Esophagus muscularis mucosa (tissue), 4 donors: ENCODE measurements at regions not wholly inside any gene's neighbourhood (a gene's known extent, or its start where the extent isn't known, plus 50 kb on each side); places are given as distances from the start of the nearest gene placed in this dataset.

Experiments used
- DNase-seq: peaks from one replicate; pipeline ENCODE4 v3.0.0-alpha.2; 2017; ENCODE audit errors: extremely low spot score
- H3K27ac ChIP-seq, 4 donors: fragments of 200-600 bp; sonication (generic); replicated peaks in 1 of 4; 1 replicate in 3 of 4; 2 replicates in 1 of 4; pipeline ENCODE4 v1.5.1; 2016 to 2019; ENCODE audit warnings: mild to moderate bottlenecking in 1 of 4
- H3K27me3 ChIP-seq, 4 donors: fragments of 200-600 bp; sonication (generic); one replicate each; pipeline versions ENCODE4 v1.5.1 to v1.6.0; 2016 to 2019
- H3K36me3 ChIP-seq, 4 donors: fragments of 200-600 bp; sonication (generic); one replicate each; pipeline ENCODE4 v1.5.1; 2016 to 2019
- H3K4me1 ChIP-seq, 4 donors: fragments of 200-600 bp; sonication (generic); one replicate each; pipeline ENCODE4 v1.5.1; 2016 to 2019
- H3K4me3 ChIP-seq, 4 donors: fragments of 200-600 bp; sonication (generic); 1 replicate in 2 of 4; 2 replicates in 2 of 4; pipeline ENCODE4 v1.5.1; 2016 to 2019; ENCODE audit warnings: mild to moderate bottlenecking in 4 of 4, moderate library complexity in 1 of 4
- H3K9me3 ChIP-seq, 4 donors: fragments of 200-600 bp; sonication (generic); 1 replicate in 3 of 4; 2 replicates in 1 of 4; pipeline ENCODE4 v1.5.1; 2016 to 2019
- EP300 ChIP-seq: sonication (generic); formaldehyde crosslinking; IDR thresholded peaks from one replicate; pipeline ENCODE4 v1.6.1; 2017; ENCODE audit warnings: antibody characterized with exemption
- POLR2A ChIP-seq: fragments of 450-650 bp; IDR thresholded peaks from one replicate; pipeline ENCODE4 v1.6.1; 2017; ENCODE audit warnings: antibody characterized with exemption, moderate library complexity, mild to moderate bottlenecking, low read depth
- POLR2AphosphoS5 ChIP-seq, 2 donors: sonication (generic); formaldehyde crosslinking; IDR thresholded peaks; one replicate each; pipeline ENCODE4 v1.6.1; 2017; ENCODE audit warnings: antibody characterized with exemption in 2 of 2
- WGBS: methylation state at CpG from one replicate; pipeline ENCODE4 v1.1.5; 2018; 5-methylcytosine and 5-hydroxymethylcytosine counted together
- intact Hi-C: fragments of 100-400 bp; cut with DNase I; formaldehyde crosslinking; loops from one replicate; pipeline ENCODE4 v1.15.1; 2023
- TF ChIP-seq, protein P1 (sequence below), 3 experiments: fragments of 200-600 bp in 2 of 3; fragments of 450-650 bp in 1 of 3; sonication (generic) in 2 of 3; IDR thresholded peaks; one replicate each; pipeline ENCODE4 v1.5.1; 2017 to 2019; ENCODE audit warnings: antibody characterized with exemption in 3 of 3, mild to moderate bottlenecking in 2 of 3, moderate library complexity in 1 of 3

DNA sequence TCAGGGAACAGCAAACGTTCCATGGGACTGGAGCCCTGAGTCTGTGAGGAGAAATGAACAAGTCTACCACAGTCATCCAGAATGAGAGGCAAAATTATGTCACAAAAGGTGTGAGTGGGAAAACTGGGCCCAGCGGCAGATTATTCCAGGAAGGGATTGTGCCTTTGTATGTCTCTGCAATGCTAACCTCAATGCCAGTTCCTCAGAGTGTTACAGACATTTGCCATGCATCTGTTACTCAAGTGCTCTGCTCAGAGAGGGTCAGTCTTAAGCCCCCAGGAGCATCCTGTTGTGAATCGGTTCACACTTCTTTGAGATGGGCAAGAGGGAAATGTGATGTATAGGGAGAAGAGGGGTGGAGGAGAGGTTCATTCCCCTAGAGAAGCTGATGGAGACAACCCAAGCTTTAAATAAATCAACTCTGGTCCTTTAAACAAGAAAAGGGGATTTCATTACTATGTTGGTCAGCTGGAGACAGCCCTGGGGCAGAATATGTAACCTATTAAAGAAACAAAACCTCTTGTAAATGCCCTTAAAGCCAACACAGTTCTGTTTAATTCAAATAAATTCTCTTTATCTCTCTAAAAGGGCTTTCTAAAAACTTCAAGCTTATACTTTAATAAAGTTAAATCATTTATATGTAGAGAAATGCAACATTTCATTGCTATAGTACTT lies 85.9 kb upstream of the GRB10 start:
- Histone ChIP-seq H3K4me1 (peaks cover 0 to 7% (median 3%) of the 10 kb centered on the region in 4 donors), H3K27ac (no peak overlapping the region), H3K36me3 (no peaks in the 10 kb centered on the region), H3K4me3 (no peak overlapping the region), H3K27me3 (peaks cover 0 to 5% (median 0%) of the 10 kb centered on the region in 4 donors), H3K9me3 (no peaks in the 10 kb centered on the region)
- DNase-seq: peak; percentile 79
- no peak for TF ChIP-seq POLR2AphosphoS5 (IDR thresholded peaks at IDR 0.05)
- TF ChIP-seq, protein P1, sequence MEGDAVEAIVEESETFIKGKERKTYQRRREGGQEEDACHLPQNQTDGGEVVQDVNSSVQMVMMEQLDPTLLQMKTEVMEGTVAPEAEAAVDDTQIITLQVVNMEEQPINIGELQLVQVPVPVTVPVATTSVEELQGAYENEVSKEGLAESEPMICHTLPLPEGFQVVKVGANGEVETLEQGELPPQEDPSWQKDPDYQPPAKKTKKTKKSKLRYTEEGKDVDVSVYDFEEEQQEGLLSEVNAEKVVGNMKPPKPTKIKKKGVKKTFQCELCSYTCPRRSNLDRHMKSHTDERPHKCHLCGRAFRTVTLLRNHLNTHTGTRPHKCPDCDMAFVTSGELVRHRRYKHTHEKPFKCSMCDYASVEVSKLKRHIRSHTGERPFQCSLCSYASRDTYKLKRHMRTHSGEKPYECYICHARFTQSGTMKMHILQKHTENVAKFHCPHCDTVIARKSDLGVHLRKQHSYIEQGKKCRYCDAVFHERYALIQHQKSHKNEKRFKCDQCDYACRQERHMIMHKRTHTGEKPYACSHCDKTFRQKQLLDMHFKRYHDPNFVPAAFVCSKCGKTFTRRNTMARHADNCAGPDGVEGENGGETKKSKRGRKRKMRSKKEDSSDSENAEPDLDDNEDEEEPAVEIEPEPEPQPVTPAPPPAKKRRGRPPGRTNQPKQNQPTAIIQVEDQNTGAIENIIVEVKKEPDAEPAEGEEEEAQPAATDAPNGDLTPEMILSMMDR (IDR thresholded peaks at IDR 0.05): no peak
- TF ChIP-seq POLR2A: no peak
- TF ChIP-seq EP300: no peak
- intact Hi-C loops: no loop called here
- WGBS: 92% methylated on average over 3 of the region's 3 CpGs

DNA sequence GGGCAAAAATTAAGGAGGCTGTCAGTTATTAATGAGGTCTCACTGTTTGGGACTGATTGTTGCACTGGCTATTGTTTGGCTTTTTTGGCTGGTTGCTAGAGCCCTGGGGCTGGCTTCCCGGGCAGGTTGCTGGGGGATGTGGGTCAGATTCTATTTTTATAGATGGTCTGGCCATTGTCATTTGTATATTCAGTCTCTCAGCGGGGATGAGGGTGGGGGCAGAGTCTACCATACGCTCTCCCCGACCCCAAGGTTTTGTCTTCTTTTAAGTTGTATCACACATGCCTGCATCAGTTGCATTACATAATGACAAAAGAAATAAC lies 84.3 kb upstream of the GRB10 start:
- TF ChIP-seq, protein P1 (IDR thresholded peaks at IDR 0.05): no peak
- TF ChIP-seq EP300 (no peak), POLR2A (no peak), POLR2AphosphoS5 (IDR thresholded peaks at IDR 0.05) (no peak)
- intact Hi-C loops: no loop called here
- Histone ChIP-seq H3K4me1 (peaks cover 0 to 7% (median 3%) of the 10 kb centered on the region in 4 donors), H3K9me3 (no peaks in the 10 kb centered on the region), H3K27me3 (no peaks in the 10 kb centered on the region), H3K36me3 (no peaks in the 10 kb centered on the region), H3K4me3 (no peak overlapping the region), H3K27ac (no peak overlapping the region)
- 45% methylated on average over 4 of the region's 4 CpGs for WGBS
- no peak for DNase-seq

DNA sequence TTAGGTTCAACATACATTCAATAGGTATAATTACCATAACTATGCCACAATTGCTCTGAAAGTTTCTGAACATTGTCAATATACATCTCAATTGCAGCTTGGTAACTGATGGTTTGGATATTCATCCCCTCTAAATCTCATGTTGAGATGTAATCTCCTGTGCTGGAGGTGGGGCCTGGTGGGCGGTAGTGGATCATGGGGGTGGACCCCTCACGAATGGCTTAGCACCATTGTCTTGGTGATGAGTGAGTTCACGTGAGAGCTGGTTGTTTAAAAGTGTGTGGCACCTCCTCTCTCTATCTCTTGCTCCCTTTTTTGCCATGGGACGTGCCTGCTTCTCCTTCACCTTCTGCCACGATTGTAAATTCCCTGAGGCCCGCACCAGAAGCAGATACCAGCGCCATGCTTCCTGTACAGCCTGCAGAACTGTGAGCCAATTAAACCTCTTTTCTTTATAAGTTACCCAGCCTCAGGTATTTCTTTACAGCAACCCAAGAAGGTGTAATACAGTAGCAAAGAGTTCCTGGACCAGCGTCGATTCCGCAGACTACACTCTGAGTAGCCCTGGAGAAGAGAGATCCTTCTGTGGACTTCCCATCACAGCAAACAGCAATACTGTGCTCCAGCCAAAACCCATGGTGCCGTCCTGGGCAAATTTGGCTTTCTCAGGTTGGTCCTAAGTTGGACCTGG lies 83.8 kb upstream of the GRB10 start:
- TF ChIP-seq, protein P1 (IDR thresholded peaks at IDR 0.05): no peak
- TF ChIP-seq EP300: no peak
- TF ChIP-seq POLR2A: no peak
- no peak for TF ChIP-seq POLR2AphosphoS5 (IDR thresholded peaks at IDR 0.05)
- Histone ChIP-seq H3K36me3 (no peaks in the 10 kb centered on the region), H3K4me3 (no peak overlapping the region), H3K9me3 (no peaks in the 10 kb centered on the region), H3K27ac (no peak overlapping the region), H3K4me1 (peaks cover 0 to 7% (median 3%) of the 10 kb centered on the region in 4 donors), H3K27me3 (no peaks in the 10 kb centered on the region)
- intact Hi-C loops: no loop called here
- 85% methylated on average over 10 of the region's 11 CpGs for WGBS
- peak; percentile 83 for DNase-seq

DNA sequence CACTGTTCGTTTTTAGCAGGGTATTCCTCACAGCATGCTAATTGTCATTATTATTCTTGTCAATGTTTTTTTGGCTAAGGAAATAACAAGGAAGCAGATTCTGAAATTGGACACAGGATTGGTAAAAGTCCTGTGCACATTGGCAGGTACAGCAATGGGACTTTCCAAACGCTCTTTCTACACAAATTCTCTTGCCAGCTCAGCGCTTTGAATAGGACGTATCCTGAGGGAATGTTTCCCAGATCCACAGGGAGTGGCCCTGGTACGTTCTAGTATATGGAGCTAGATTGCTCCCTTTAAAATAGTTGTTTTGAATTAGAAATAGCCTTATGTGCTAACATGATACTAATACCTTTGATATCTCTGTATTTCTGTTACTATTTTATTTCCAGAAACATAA lies 82.8 kb upstream of the GRB10 start:
- no peak for DNase-seq
- intact Hi-C loops: no loop called here
- no peaks in the 10 kb centered on the region for H3K9me3 ChIP-seq

More for the DNA sequence above, 82.8 kb upstream of the GRB10 start:
- TF ChIP-seq EP300 (no peak), POLR2A (no peak)
- TF ChIP-seq, protein P1 (IDR thresholded peaks at IDR 0.05): no peak
- no peak overlapping the region for H3K27ac ChIP-seq
- 72% methylated on average over 5 of the region's 5 CpGs for WGBS
- H3K27me3 ChIP-seq: no peaks in the 10 kb centered on the region
- H3K4me3 ChIP-seq: no peak overlapping the region
- H3K4me1 ChIP-seq: peaks cover 0 to 7% (median 3%) of the 10 kb centered on the region in 4 donors
- H3K36me3 ChIP-seq: no peaks in the 10 kb centered on the region
